CD4-positive, alpha-beta T cell treated with Interleukin-21 for 1 hour (primary cell): ENCODE measurements at regions not wholly inside any gene's neighbourhood (a gene's known extent, or its start where the extent isn't known, plus 50 kb on each side); places are given as distances from the start of the nearest gene placed in this dataset.

Experiments used
- DNase-seq: peaks from one replicate; pipeline ENCODE4 v3.0.0-alpha.2; 2020

- DNase-seq, result no peak
These were observed 180.6 kb upstream of the ZFP64 start for GRCh38 chr20:52372169-52372568.

- DNase-seq, result no peak
These were observed 174.1 kb upstream of the ZFP64 start for GRCh38 chr20:52365688-52366087.

- no peak for DNase-seq
These were observed 172.8 kb upstream of the ZFP64 start for GRCh38 chr20:52364405-52364804.

- DNase-seq, result no peak
These were observed 170.1 kb upstream of the ZFP64 start for GRCh38 chr20:52361650-52362049.

- no peak for DNase-seq
These were observed 158.2 kb upstream of the ZFP64 start for GRCh38 chr20:52349806-52350205.

DNA sequence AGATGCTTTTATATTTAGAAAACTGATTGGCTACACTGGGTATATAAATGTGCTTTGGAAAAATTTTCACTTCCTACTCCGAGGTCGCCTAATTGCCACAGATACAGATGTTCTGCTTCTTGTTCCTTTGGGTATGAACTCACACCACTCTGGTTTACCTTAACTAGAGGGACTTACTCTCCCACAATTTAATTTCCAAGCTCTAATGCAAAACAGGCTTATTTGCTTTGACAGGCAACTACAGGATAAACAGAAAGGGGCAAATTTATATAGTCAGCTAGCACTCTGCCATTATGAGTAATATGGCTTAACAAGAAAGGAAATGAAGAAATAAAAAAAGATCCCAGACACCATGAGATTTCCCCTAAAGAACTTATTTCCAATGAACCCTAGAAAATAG lies 156.9 kb upstream of the ZFP64 start:
- no peak for DNase-seq

- no peak for DNase-seq
These were observed 155.2 kb upstream of the ZFP64 start for GRCh38 chr20:52346797-52347196.

DNA sequence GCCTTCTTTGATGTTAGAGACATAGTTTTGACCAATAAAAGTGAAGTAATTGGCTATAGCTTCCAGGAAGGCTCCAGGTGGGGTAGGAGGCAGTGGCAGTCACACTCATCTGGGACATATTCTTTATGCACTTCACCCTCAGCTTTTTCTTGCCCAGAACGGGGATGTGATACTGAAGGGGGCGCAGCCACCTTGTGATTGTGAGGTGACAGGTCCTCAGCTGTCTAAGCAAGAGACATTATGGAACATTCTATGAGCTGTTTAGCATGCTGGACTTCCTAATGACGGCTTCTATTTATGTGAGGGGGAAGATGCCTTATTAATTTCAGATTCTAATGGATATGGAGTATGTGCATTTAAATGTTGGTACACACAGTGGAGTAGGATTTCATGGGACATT lies 151.3 kb upstream of the ZFP64 start:
- peak; percentile 20 for DNase-seq

- DNase-seq, result no peak
These were observed 148.6 kb upstream of the ZFP64 start for GRCh38 chr20:52340036-52340634.

GRCh38 chr20:52332649-52333250 lies 141.2 kb upstream of the ZFP64 start:
- DNase-seq, result no peak

DNA sequence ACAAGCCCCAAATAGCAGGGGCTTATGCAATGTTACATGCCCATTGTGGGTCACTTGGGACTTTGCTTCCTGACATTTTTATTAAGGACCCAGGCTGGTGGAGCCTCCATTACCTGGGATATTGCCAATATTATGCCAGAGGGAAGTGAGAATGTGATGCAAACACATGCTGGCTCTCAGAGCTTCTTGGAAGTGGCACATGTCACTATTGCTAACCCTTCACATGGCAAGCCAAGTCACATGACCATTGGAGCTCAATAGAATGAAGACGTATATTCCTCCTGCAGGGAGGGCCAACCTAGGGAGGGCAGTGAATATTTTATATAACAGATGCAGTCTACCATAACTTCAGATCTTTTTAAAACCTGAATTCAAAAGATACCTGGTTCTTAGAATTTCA lies 140.7 kb upstream of the ZFP64 start:
- no peak for DNase-seq

DNA sequence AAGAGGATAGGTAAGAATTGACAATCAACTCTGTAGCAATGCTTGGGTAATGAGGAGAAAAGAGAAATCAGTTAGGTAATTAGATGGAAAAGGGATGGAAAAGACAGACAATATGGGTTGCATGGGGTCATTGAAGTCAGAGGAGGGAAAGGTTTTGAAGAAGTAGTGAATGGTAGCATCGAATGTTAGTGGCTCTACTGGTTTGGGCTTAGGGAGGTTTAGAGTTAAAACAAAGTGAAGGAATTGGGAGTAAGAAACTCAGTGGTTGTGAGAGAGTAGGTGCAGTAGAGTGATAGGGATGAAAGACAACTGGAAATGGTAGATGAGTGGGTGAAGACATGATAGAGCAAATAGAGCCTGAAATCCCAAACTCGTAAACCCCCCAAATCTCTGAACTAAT lies 140.1 kb upstream of the ZFP64 start:
- no peak for DNase-seq

- no peak for DNase-seq
These were observed 129.8 kb upstream of the ZFP64 start for GRCh38 chr20:52321396-52321795.

- DNase-seq, result no peak
These were observed 127.1 kb upstream of the ZFP64 start for GRCh38 chr20:52318651-52319050.

DNA sequence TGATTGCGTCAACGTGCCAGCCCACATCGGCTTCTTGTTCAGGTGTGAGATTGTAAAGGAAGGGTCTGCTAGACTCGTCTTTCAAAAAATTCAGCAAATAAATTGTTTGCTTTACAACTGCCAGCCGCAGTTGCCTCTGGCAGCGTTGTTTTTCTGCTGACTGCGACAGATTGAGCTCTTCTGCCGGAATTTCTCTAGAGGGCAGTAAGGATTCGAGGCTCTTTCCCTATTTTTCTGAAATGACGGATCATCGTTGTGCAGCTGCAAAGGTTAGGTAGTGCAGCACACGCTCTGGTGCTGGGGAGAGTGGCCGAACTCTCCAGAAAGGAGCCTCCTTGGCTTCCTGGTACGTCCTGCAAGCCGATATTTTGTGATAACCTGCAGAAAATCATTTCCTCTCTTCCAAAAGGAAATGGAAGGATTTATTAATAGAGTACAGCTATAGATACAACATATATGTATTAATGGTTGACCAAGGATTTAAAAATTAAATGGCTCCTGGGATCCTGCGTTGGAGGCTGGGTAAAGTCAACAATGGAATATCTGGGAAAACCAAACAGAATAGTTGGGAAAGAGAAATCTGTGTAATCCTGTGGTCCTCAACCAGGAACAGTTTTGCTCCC lies 121.9 kb upstream of the ZFP64 start:
- no peak for DNase-seq

DNA sequence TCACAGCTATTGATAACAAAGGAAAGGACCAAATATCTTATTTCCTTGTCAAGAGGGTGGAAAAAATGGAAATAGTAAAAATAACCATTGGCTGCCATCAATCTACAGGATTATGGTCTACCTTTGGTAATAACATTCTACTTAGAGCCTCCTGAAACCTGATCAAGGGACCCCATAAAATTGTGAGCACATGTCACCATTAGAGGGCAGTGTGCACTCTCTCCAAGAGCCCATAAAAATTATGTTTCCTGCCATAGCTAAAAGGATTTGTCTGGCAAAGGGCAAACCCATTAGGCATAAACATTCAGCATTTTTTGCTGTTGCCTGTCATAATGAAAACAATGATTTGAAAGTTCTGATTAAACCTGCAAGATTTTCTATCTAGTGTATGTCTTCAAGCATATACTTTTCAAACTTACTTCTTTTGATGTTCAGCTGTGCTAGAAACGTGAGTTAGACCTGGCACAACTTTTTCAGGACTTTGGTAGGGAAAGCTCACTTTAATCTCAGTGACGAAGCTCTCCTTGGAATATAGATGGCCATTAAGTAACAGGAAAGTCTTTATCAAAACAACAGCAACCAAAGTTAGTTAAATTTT lies 120.7 kb upstream of the ZFP64 start:
- peak; percentile 70 for DNase-seq

DNA sequence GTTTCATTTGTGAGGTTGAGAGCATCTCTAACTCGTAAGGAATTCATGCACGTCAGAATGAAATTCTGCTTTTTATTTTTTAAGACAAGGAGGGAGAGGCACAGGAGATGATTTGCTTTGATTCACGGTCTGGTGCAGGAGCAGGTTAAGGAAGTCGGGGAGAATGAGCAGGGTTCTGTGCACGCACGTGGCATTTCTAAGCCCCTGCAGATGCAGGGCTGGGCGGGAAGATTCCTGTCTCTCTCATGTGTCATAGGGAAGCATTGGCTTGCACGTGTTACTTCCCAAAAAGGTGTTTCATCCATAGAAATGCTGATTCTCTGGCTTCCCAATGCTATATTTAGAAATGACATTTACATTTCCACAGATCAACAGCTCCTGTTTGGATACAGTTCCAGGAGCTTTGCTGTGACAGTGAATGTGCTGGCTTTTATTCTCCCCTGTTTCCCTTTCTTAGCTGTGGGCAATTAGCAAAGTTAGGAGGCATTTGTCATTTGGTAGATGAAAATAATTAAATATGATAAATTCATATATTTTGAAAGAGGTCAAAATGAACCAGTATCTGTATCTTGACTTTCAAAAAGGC lies 119.7 kb upstream of the ZFP64 start:
- no peak for DNase-seq

- DNase-seq, result no peak
These were observed 117.6 kb upstream of the ZFP64 start for GRCh38 chr20:52309181-52309580.

DNA sequence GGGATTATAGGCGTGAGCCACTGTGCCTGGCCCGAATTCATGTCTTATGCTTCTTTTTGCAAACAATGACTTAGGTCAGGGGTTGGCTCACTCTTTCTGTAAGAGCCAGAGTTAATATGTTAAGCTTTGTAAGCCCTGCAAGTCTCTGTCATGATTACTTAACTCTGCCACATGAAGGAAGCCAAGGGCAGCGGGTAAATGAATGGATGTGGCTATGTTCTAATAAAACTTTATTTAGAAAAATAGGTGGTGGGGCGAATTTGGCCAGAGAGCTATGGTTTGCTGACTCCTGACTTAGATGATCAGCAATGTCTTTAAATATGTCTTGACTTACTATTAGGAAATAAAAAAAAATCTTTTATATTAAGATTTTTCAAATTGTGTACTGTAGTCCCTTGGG lies 114.9 kb upstream of the ZFP64 start:
- no peak for DNase-seq

DNA sequence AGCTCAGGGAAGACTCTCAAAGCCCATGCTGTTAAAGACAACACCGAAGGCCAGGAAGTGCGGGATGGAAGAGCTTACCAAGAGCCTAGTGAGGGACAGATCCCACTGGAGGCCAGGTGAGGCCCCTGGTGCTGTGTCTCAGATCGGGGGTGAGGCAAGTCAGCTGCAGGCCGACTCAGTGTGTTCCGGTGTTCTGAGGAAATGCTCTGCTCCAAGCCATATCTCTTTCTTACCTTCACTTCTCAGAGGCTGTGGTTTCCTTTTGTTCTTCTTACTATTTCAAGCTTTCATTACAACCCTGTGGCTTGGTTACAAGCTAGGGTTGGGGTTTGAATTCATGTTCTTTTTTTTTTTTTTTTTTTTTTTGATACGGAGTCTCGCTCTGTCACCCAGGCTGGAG lies 114.3 kb upstream of the ZFP64 start:
- DNase-seq, result peak; percentile 18

GRCh38 chr20:52305024-52305645 lies 113.6 kb upstream of the ZFP64 start:
- no peak for DNase-seq

DNA sequence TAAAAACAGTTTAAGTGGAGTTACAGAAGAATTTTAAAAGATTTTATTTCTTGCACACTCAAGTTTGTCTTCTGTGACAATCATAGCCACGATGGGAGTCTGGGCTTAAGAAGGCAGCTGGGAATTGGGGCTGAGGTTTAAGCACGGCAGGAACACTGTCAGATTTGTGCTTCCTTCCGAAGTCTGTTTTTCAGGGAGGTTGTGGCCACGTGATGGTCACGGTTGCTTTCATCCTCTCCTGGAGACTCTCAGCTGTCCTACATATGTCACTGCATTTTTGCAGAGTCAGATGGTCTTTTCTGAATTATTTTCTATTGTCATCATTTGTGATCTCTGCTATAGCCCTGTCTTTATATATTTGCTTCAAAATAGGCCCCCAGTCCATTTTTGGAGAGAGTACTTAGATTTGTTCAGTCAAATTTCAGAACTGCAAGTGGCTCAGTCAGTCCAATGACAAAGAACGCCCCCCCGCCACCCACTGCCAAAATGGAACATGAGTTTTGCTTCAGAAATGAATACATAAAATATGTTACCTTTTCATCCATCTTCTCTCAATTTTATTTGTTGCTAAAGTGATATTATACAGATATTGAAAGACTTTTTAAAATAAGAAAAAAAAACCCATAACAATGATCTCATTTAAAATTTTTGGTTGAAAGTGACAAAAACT lies 111.8 kb upstream of the ZFP64 start:
- DNase-seq, result no peak

DNA sequence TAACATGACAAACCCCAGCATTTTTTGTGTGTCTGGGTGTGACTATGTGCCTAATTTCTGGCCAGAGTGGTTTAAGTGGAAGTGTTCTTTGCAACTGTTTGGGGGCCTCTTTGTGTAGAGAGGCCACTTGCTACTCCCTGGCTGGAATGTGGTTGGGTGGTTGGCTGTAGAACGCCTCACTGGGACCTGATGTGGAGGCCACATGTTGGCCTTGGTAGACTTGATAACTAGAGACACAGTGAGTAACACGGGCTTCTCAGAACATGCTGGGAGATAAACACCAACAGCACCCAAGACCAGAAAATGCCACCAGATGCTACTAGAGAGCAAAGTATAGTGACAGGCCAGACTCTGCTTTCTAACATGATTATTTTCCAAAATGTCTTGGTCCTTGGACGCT lies 111.2 kb upstream of the ZFP64 start:
- no peak for DNase-seq
